ENCODE measurements at regions not wholly inside any gene's neighbourhood (a gene's known extent, or its start where the extent isn't known, plus 50 kb on each side); places are given as distances from the start of the nearest gene placed in this dataset.

DNA sequence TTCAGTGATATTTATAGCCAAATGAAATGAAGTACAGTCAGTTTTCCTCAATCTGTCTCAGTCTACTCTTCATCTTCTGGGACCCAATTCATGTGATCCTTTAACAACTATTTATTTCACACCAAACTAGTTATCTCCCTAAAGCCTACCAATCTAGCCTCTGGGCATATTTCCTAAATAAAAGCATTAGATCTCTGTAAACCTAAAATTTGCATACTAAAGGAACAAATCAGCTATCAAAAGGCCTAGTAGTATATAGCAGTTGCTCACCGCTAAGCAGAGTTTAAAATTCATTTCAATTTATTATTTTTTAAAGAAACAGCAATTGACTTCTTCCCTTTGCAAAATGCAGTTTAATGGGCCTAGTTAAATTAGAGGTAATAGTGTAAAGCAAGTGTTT lies 280.2 kb downstream of the ZEB2 start:
- H3K4me2 ChIP-seq (ENCODE audit: low read length) = no peak overlapping the region
- no peaks in the 10 kb centered on the region for H3K27me3 ChIP-seq (ENCODE audit: control insufficient read depth, insufficient read depth, low read length)
- H3K9ac ChIP-seq (ENCODE audit: low read depth, low read length) = no peak overlapping the region
- no peak overlapping the region for H3K4me3 ChIP-seq (ENCODE audit: low read length)
- no peaks in the 10 kb centered on the region for H3K36me3 ChIP-seq (ENCODE audit: insufficient read depth, low read length)
- H3K9me3 ChIP-seq (replicated peaks; ENCODE audit: low read length) = no peaks in the 10 kb centered on the region
- H3K4me1 ChIP-seq (ENCODE audit: control insufficient read depth, insufficient read depth, low read length) = no peaks in the 10 kb centered on the region

GRCh38 chr2:144239306-144239705 lies 280.6 kb downstream of the ZEB2 start:
- Histone ChIP-seq H3K4me1 (ENCODE audit: control insufficient read depth, insufficient read depth, low read length) (no peaks in the 10 kb centered on the region), H3K9ac (ENCODE audit: low read depth, low read length) (no peak overlapping the region)

DNA sequence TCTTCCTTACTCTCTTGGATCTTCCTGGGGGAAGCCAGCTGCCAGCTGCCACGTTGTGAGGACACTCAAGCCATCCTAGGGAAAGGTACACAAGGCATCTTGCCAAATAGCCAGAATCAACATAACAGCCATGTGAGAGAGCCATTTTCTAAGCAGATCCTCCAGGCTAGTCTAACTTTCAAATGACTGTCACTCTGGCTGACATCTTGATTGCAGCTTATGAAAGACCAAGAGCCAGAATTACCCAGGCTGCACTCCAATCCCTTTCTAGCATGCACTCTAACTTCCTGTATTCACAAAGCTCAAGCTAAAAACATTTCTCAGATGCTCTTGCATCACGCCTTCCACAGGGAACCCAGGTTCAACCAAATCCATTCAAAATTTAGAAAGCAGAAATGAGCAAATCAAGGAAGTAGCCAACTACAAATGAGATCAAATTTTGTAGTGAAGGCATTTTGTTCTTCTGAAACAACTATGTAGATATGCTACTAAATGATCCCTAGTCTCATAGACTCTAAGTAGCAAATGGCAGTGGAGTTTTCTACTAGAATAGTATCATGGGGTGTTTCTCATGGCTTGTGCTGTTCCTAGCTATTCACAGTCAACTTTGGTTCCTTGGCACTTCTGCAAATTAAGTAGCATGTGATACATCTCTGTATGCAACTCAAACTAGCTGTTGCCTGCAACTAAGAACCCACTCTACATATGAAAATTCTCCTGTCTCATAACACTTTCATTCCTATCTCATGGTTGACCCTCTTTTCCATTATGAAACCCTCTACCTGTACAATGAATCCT lies 281.9 kb downstream of the ZEB2 start:
- Histone ChIP-seq H3K27me3 (ENCODE audit: control insufficient read depth, insufficient read depth, low read length) (no peaks in the 10 kb centered on the region), H3K36me3 (ENCODE audit: insufficient read depth, low read length) (no peaks in the 10 kb centered on the region), H3K9ac (ENCODE audit: low read depth, low read length) (no peak overlapping the region), H3K4me2 (ENCODE audit: low read length) (no peak overlapping the region), H3K9me3 (replicated peaks; ENCODE audit: low read length) (no peaks in the 10 kb centered on the region), H3K4me1 (ENCODE audit: control insufficient read depth, insufficient read depth, low read length) (no peaks in the 10 kb centered on the region), H3K4me3 (ENCODE audit: low read length) (no peak overlapping the region)

More at GRCh38 chr2:144239306-144239705, 280.6 kb downstream of the ZEB2 start:
- no peak overlapping the region for H3K4me3 ChIP-seq (ENCODE audit: low read length)
- H3K9me3 ChIP-seq (replicated peaks; ENCODE audit: low read length) = no peaks in the 10 kb centered on the region
- no peak overlapping the region for H3K4me2 ChIP-seq (ENCODE audit: low read length)
- no peaks in the 10 kb centered on the region for H3K36me3 ChIP-seq (ENCODE audit: insufficient read depth, low read length)
- no peaks in the 10 kb centered on the region for H3K27me3 ChIP-seq (ENCODE audit: control insufficient read depth, insufficient read depth, low read length)

GRCh38 chr2:144237108-144237507 lies 282.8 kb downstream of the ZEB2 start:
- Histone ChIP-seq H3K4me2 (ENCODE audit: low read length) (no peak overlapping the region), H3K9me3 (replicated peaks; ENCODE audit: low read length) (no peaks in the 10 kb centered on the region), H3K4me1 (ENCODE audit: control insufficient read depth, insufficient read depth, low read length) (no peaks in the 10 kb centered on the region), H3K36me3 (ENCODE audit: insufficient read depth, low read length) (no peaks in the 10 kb centered on the region), H3K9ac (ENCODE audit: low read depth, low read length) (no peak overlapping the region), H3K27me3 (ENCODE audit: control insufficient read depth, insufficient read depth, low read length) (no peaks in the 10 kb centered on the region), H3K4me3 (ENCODE audit: low read length) (no peak overlapping the region)

DNA sequence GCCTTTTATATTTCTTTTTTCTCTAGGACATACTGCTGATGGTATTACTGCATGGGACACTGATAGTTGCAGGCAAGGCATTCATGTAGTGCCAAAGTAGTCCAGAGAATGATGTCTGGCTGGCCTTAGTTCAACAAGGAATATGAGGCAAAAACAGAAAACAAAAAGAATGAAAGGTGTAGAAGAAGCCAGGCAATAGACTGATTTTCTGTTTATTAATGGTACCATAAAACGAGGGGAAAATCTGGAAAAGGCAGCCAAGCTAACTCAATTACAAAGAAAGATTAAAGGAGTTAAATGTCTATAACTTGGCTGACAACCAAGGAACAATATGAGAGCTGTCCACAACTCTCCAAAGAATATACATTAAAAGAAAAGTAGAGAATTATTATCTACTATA lies 284.9 kb downstream of the ZEB2 start:
- Histone ChIP-seq H3K4me2 (ENCODE audit: low read length) (no peak overlapping the region), H3K27me3 (ENCODE audit: control insufficient read depth, insufficient read depth, low read length) (no peaks in the 10 kb centered on the region), H3K9ac (ENCODE audit: low read depth, low read length) (no peak overlapping the region), H3K4me1 (ENCODE audit: control insufficient read depth, insufficient read depth, low read length) (no peaks in the 10 kb centered on the region), H3K9me3 (replicated peaks; ENCODE audit: low read length) (no peaks in the 10 kb centered on the region), H3K36me3 (ENCODE audit: insufficient read depth, low read length) (no peaks in the 10 kb centered on the region), H3K4me3 (ENCODE audit: low read length) (no peak overlapping the region)

GRCh38 chr2:144234542-144234871 lies 285.4 kb downstream of the ZEB2 start:
- no peaks in the 10 kb centered on the region for H3K4me1 ChIP-seq (ENCODE audit: control insufficient read depth, insufficient read depth, low read length)
- no peaks in the 10 kb centered on the region for H3K36me3 ChIP-seq (ENCODE audit: insufficient read depth, low read length)
- no peaks in the 10 kb centered on the region for H3K27me3 ChIP-seq (ENCODE audit: control insufficient read depth, insufficient read depth, low read length)
- no peak overlapping the region for H3K9ac ChIP-seq (ENCODE audit: low read depth, low read length)
- H3K4me2 ChIP-seq (ENCODE audit: low read length) = no peak overlapping the region
- H3K4me3 ChIP-seq (ENCODE audit: low read length) = no peak overlapping the region
- no peaks in the 10 kb centered on the region for H3K9me3 ChIP-seq (replicated peaks; ENCODE audit: low read length)

- no peak overlapping the region for H3K9ac ChIP-seq (ENCODE audit: low read depth, low read length)
- no peaks in the 10 kb centered on the region for H3K36me3 ChIP-seq (ENCODE audit: insufficient read depth, low read length)
- no peak overlapping the region for H3K4me3 ChIP-seq (ENCODE audit: low read length)
- no peak overlapping the region for H3K4me2 ChIP-seq (ENCODE audit: low read length)
- H3K27me3 ChIP-seq (ENCODE audit: control insufficient read depth, insufficient read depth, low read length) = no peaks in the 10 kb centered on the region
- H3K4me1 ChIP-seq (ENCODE audit: control insufficient read depth, insufficient read depth, low read length) = no peaks in the 10 kb centered on the region
- H3K9me3 ChIP-seq (replicated peaks; ENCODE audit: low read length) = no peaks in the 10 kb centered on the region
Observed at GRCh38 chr2:144233733-144234541, 286.0 kb downstream of the ZEB2 start.

- H3K27me3 ChIP-seq (ENCODE audit: control insufficient read depth, insufficient read depth, low read length) = no peaks in the 10 kb centered on the region
- no peak overlapping the region for H3K4me2 ChIP-seq (ENCODE audit: low read length)
- H3K9me3 ChIP-seq (replicated peaks; ENCODE audit: low read length) = no peaks in the 10 kb centered on the region
- no peaks in the 10 kb centered on the region for H3K4me1 ChIP-seq (ENCODE audit: control insufficient read depth, insufficient read depth, low read length)
- no peaks in the 10 kb centered on the region for H3K36me3 ChIP-seq (ENCODE audit: insufficient read depth, low read length)
- H3K9ac ChIP-seq (ENCODE audit: low read depth, low read length) = no peak overlapping the region
- no peak overlapping the region for H3K4me3 ChIP-seq (ENCODE audit: low read length)
Observed at GRCh38 chr2:144233317-144233716, 286.6 kb downstream of the ZEB2 start.

DNA sequence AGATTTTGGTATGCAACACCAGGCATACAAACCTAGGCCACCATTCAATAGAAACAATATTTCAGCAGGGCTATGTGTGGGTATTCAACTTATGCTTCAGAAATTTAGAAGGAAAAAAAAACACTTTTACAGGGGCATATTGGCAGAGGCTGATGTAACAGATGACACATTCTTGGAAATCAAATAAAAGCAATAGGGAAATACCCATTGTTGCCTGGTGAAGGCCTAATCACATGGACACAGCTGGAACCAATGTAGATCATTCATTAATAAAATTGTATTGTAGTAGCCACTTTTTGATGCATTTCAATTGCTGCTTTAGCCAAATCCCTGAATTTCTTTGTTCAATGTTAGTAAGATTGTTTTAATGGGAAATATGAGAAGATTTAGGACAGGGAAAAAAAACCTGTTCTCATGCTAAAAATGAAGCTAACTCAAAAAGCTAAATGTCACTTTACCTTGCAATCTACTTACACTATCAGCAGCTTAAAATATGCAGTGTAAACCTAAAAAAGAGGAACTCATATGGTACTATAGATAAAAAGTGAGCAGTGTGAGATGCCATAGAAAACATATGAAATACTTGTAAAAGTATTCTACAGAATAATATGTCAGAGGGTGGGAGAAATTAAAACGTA lies 289.4 kb downstream of the ZEB2 start:
- Histone ChIP-seq H3K36me3 (ENCODE audit: insufficient read depth, low read length) (no peaks in the 10 kb centered on the region), H3K27me3 (ENCODE audit: control insufficient read depth, insufficient read depth, low read length) (no peaks in the 10 kb centered on the region), H3K9ac (ENCODE audit: low read depth, low read length) (no peak overlapping the region), H3K4me3 (ENCODE audit: low read length) (no peak overlapping the region), H3K4me1 (ENCODE audit: control insufficient read depth, insufficient read depth, low read length) (no peaks in the 10 kb centered on the region), H3K9me3 (replicated peaks; ENCODE audit: low read length) (no peaks in the 10 kb centered on the region), H3K4me2 (ENCODE audit: low read length) (no peak overlapping the region)

DNA sequence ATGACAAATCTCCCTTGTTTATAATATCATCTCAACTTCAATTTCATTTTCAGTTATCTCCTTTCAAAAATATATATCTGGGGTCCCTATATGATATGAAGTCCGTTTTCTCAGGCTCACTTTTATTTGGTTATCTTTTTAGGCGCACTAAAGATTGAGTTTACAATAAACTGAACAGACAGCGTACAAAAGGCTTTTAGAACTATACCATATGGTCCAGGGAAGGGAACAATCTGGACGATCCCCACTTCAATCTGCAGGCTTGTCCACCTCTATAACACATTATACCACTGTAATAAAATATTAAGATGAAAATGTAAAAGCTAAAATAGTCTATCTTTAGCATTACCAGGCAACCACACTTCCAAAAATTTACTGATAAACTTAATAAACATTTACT lies 289.9 kb downstream of the ZEB2 start:
- no peaks in the 10 kb centered on the region for H3K27me3 ChIP-seq (ENCODE audit: control insufficient read depth, insufficient read depth, low read length)
- no peaks in the 10 kb centered on the region for H3K9me3 ChIP-seq (replicated peaks; ENCODE audit: low read length)
- no peak overlapping the region for H3K4me2 ChIP-seq (ENCODE audit: low read length)
- no peaks in the 10 kb centered on the region for H3K36me3 ChIP-seq (ENCODE audit: insufficient read depth, low read length)
- no peak overlapping the region for H3K4me3 ChIP-seq (ENCODE audit: low read length)
- no peak overlapping the region for H3K9ac ChIP-seq (ENCODE audit: low read depth, low read length)
- H3K4me1 ChIP-seq (ENCODE audit: control insufficient read depth, insufficient read depth, low read length) = no peaks in the 10 kb centered on the region

- no peaks in the 10 kb centered on the region for H3K36me3 ChIP-seq (ENCODE audit: insufficient read depth, low read length)
- no peaks in the 10 kb centered on the region for H3K27me3 ChIP-seq (ENCODE audit: control insufficient read depth, insufficient read depth, low read length)
- H3K4me2 ChIP-seq (ENCODE audit: low read length) = no peak overlapping the region
- no peaks in the 10 kb centered on the region for H3K4me1 ChIP-seq (ENCODE audit: control insufficient read depth, insufficient read depth, low read length)
- H3K4me3 ChIP-seq (ENCODE audit: low read length) = no peak overlapping the region
- H3K9me3 ChIP-seq (replicated peaks; ENCODE audit: low read length) = no peaks in the 10 kb centered on the region
- no peak overlapping the region for H3K9ac ChIP-seq (ENCODE audit: low read depth, low read length)
Observed at GRCh38 chr2:144229296-144229695, 290.6 kb downstream of the ZEB2 start.

Measured in skeletal muscle satellite cell (primary cell).